OCI-LY1 (cell line): ENCODE measurements at regions not wholly inside any gene's neighbourhood (a gene's known extent, or its start where the extent isn't known, plus 50 kb on each side); places are given as distances from the start of the nearest gene placed in this dataset.

ENCODE experiments used
- CTCF ChIP-seq: fragments of 200-600 bp; sonication (generic), shearing (Covaris generic); IDR thresholded peaks from 2 replicates; pipeline ENCODE4 v1.5.1; 2017; ENCODE audit warnings: mild to moderate bottlenecking, antibody characterized with exemption, low read length, moderate library complexity, mixed read lengths
- EZH2 ChIP-seq: fragments of 200-600 bp; sonication (generic), shearing (Covaris generic); IDR thresholded peaks from 2 replicates; pipeline ENCODE4 v1.8.0; 2017; ENCODE audit warnings: borderline replicate concordance, mixed run types, mild to moderate bottlenecking, antibody characterized with exemption, low read length, moderate library complexity, mixed read lengths

- no peak for TF ChIP-seq CTCF
- TF ChIP-seq EZH2 = no peak
These were observed 401.9 kb upstream of the IRX2 start for GRCh38 chr5:3153226-3153858.
